A549 (cell line): ENCODE measurements at regions not wholly inside any gene's neighbourhood (a gene's known extent, or its start where the extent isn't known, plus 50 kb on each side); places are given as distances from the start of the nearest gene placed in this dataset.
A peak's percentile ranks its signal among the peaks of the same experiment; 100 is the strongest.

Experiments used
- ATAC-seq, 2 experiments: fragments of 200-7000 bp in 1 of 2; fragments of >200 bp in 1 of 2; cut with Nextera tagmentation in 1 of 2; cut with Tn5 transposase in 1 of 2; 3 replicates each; pipeline versions ENCODE4 v1.8.0 to v1.9.1; 2018 to 2020; ENCODE audit warnings: mild to moderate bottlenecking in 1 of 2, moderate library complexity in 1 of 2
- CTCF ChIA-PET: fragments of 300-600 bp; sonication (Branson Sonifier 250); formaldehyde crosslinking; extraction: SDS; loops from one replicate; lab custom pipeline; 2021; ENCODE audit warnings: antibody characterized with exemption, inconsistent platforms; lab: Yijun Ruan, JAX
- POLR2A ChIA-PET: fragments of 350-600 bp; formaldehyde crosslinking; extraction: SDS; loops from one replicate; lab custom pipeline; 2021; ENCODE audit warnings: antibody characterized with exemption, inconsistent platforms; lab: Yijun Ruan, JAX
- DNase-seq, 2 experiments: peaks; one replicate each; pipeline versions ENCODE4 v3.0.0 to v3.0.0-alpha.2; 2011 to 2016; ENCODE audit warnings: low read depth in 1 of 2, low spot score in 1 of 2
- FAIRE-seq: peaks from 2 replicates; lab custom pipeline; 2011; peaks lifted over from hg19 to GRCh38; lab: Jason Lieb, UNC
- H3K27ac ChIP-seq, 2 experiments: fragments of >200 bp; sonication (Bioruptor Twin); formaldehyde crosslinking; 3 replicates each; pipeline ENCODE4 v1.5.1; 2016 to 2017
- H3K4me1 ChIP-seq: fragments of >200 bp; sonication (Bioruptor Twin); formaldehyde crosslinking; 3 replicates; pipeline ENCODE4 v1.6.1; 2016
- H3K4me2 ChIP-seq: fragments of >200 bp; sonication (Bioruptor Twin); formaldehyde crosslinking; 3 replicates; pipeline ENCODE4 v1.6.1; 2016
- H3K4me3 ChIP-seq: fragments of >200 bp; sonication (Bioruptor Twin); formaldehyde crosslinking; 3 replicates; pipeline ENCODE4 v1.5.1; 2016
- H3K9me3 ChIP-seq: fragments of >200 bp; sonication (Bioruptor Twin); formaldehyde crosslinking; 3 replicates; pipeline ENCODE4 v1.6.1; 2016
- CEBPB ChIP-seq, 2 experiments: fragments of >200 bp in 1 of 2; sonication (Bioruptor Twin) in 1 of 2; formaldehyde crosslinking in 1 of 2; IDR thresholded peaks; 2 replicates each; pipeline ENCODE4 v1.6.1; 2012 to 2016
- CHD2 ChIP-seq: fragments of 150-350 bp; IDR thresholded peaks from 2 replicates; pipeline ENCODE4 v1.6.1; 2014; ENCODE audit warnings: low read length; ENCODE audit not compliant: partially characterized antibody
- CHD4 ChIP-seq: fragments of 200-600 bp; sonication (generic); IDR thresholded peaks from 2 replicates; pipeline ENCODE4 v1.6.1; 2016; ENCODE audit warnings: antibody characterized with exemption, mild to moderate bottlenecking, borderline replicate concordance
- EHF ChIP-seq: fragments of 250-450 bp; sonication (Bioruptor Pico); IDR thresholded peaks from 2 replicates; pipeline ENCODE4 v1.5.0; 2020; ENCODE audit warnings: mild to moderate bottlenecking
- EP300 ChIP-seq, 2 experiments: fragments of >200 bp; sonication (Bioruptor Twin); formaldehyde crosslinking; IDR thresholded peaks; 2 replicates in 1 of 2; 3 replicates in 1 of 2; pipeline ENCODE4 v1.6.1; 2016 to 2017
- FOSB ChIP-seq: fragments of 250-450 bp; sonication (Bioruptor Pico); IDR thresholded peaks from 2 replicates; pipeline ENCODE4 v1.5.0; 2020; ENCODE audit warnings: mild to moderate bottlenecking, moderate library complexity
- FOSL2 ChIP-seq, 2 experiments: fragments of 450-650 bp in 1 of 2; fragments of >200 bp in 1 of 2; sonication (Bioruptor Twin) in 1 of 2; formaldehyde crosslinking; IDR thresholded peaks; 2 replicates each; pipeline versions ENCODE4 v1.5.0 to v1.6.1; 2016 to 2020; ENCODE audit warnings: mild to moderate bottlenecking in 1 of 2, moderate library complexity in 1 of 2
- FOXS1 ChIP-seq: fragments of 250-450 bp; sonication (Bioruptor Pico); IDR thresholded peaks from 2 replicates; pipeline ENCODE4 v1.5.0; 2020; ENCODE audit warnings: mild to moderate bottlenecking, moderate library complexity
- GATA3 ChIP-seq: IDR thresholded peaks from 2 replicates; pipeline ENCODE4 v1.6.1; 2012; ENCODE audit warnings: borderline replicate concordance
- HEYL ChIP-seq: fragments of 250-450 bp; sonication (Bioruptor Pico); IDR thresholded peaks from 2 replicates; pipeline ENCODE4 v1.8.0; 2021; ENCODE audit warnings: mild to moderate bottlenecking, moderate library complexity
- HMGXB4 ChIP-seq: fragments of 250-450 bp; sonication (Bioruptor Pico); IDR thresholded peaks from 2 replicates; pipeline ENCODE4 v1.5.0; 2021; ENCODE audit warnings: mild to moderate bottlenecking, moderate library complexity, borderline replicate concordance
- HOXB13 ChIP-seq: fragments of 250-450 bp; sonication (Bioruptor Pico); IDR thresholded peaks from 2 replicates; pipeline ENCODE4 v1.5.0; 2020; ENCODE audit warnings: low read depth, mild to moderate bottlenecking, moderate library complexity
- JUN ChIP-seq, 2 experiments: fragments of >200 bp; sonication (Bioruptor Twin); formaldehyde crosslinking; IDR thresholded peaks; 2 replicates in 1 of 2; 3 replicates in 1 of 2; pipeline ENCODE4 v1.6.1; 2016 to 2017
- JUNB ChIP-seq: fragments of >200 bp; sonication (Bioruptor Twin); formaldehyde crosslinking; IDR thresholded peaks from 2 replicates; pipeline ENCODE4 v1.6.1; 2016
- MAFK ChIP-seq: fragments of 450-650 bp; IDR thresholded peaks from 2 replicates; pipeline ENCODE4 v1.6.1; 2014; ENCODE audit not compliant: partially characterized antibody
- MAX ChIP-seq: IDR thresholded peaks from 2 replicates; pipeline ENCODE4 v1.6.1; 2012
- PHF8 ChIP-seq: fragments of 200-600 bp; sonication (generic); IDR thresholded peaks from 2 replicates; pipeline ENCODE4 v1.6.1; 2016; ENCODE audit warnings: low read depth, mild to moderate bottlenecking, antibody characterized with exemption, moderate library complexity, borderline replicate concordance
- POLR2A ChIP-seq: IDR thresholded peaks from 2 replicates; pipeline ENCODE4 v1.6.1; 2012; ENCODE audit warnings: mild to moderate bottlenecking, low read length
- RAD21 ChIP-seq, 2 experiments: fragments of >200 bp in 1 of 2; sonication (Bioruptor Twin) in 1 of 2; formaldehyde crosslinking in 1 of 2; IDR thresholded peaks in 1 of 2; conservative IDR thresholded peaks in 1 of 2; 2 replicates in 1 of 2; 3 replicates in 1 of 2; pipeline ENCODE4 v1.6.1; 2012 to 2018; ENCODE audit warnings: inconsistent platforms in 1 of 2
- RARB ChIP-seq: fragments of 250-450 bp; sonication (Bioruptor Pico); IDR thresholded peaks from 2 replicates; pipeline ENCODE4 v1.8.0; 2021; ENCODE audit warnings: mild to moderate bottlenecking, moderate library complexity
- REST ChIP-seq: fragments of 200-600 bp; sonication (generic); IDR thresholded peaks from 2 replicates; pipeline ENCODE4 v1.6.1; 2016; ENCODE audit warnings: antibody characterized with exemption, mild to moderate bottlenecking, moderate library complexity
- RFX5 ChIP-seq: fragments of 450-650 bp; IDR thresholded peaks from 2 replicates; pipeline ENCODE4 v1.7.1; 2014; ENCODE audit warnings: antibody characterized with exemption, mild to moderate bottlenecking, moderate library complexity
- ZFP36 ChIP-seq: fragments of 450-650 bp; IDR thresholded peaks from 2 replicates; pipeline ENCODE4 v1.6.1; 2014; ENCODE audit warnings: borderline replicate concordance; ENCODE audit not compliant: partially characterized antibody
- WGBS: methylation state at CpG from one replicate; pipeline ENCODE4 v1.1.6; 2017; ENCODE audit errors: missing lambda C conversion rate; 5-methylcytosine and 5-hydroxymethylcytosine counted together
- TF ChIP-seq, protein P1 (sequence below): IDR thresholded peaks from 2 replicates; pipeline ENCODE4 v1.6.1; 2012; ENCODE audit warnings: low read depth, borderline replicate concordance
- TF ChIP-seq, protein P2 (sequence below): fragments of 250-450 bp; sonication (Bioruptor Pico); IDR thresholded peaks from 2 replicates; pipeline ENCODE4 v1.5.0; 2020; ENCODE audit warnings: low read depth, mild to moderate bottlenecking, moderate library complexity

- H3K27ac ChIP-seq, result peak overlapping the region; percentile 96 to 97
These were observed 101.8 kb upstream of the MKLN1 start for GRCh38 chr7:131225619-131226513.

More at GRCh38 chr7:131225619-131226513, 101.8 kb upstream of the MKLN1 start:
- H3K4me3 ChIP-seq, result 0 out of 3 replicates have a peak overlapping the region, but pooled peaks have one; percentile 1
- WGBS, result under 1% methylated on average over 8 of the region's 9 CpGs
- peak; percentile 90 to 94 for ATAC-seq
- TF ChIP-seq JUN (IDR thresholded peaks at IDR 0.05), result peak; percentile 15 to 53; a peak in 2 of 5 replicates
- no peak for TF ChIP-seq CHD2
- TF ChIP-seq PHF8, result no peak
- no peak for TF ChIP-seq REST
- TF ChIP-seq HMGXB4, result no peak
- no peak for TF ChIP-seq ZFP36
- peak; percentile 86 for TF ChIP-seq RFX5
- TF ChIP-seq HOXB13, result peak; percentile 78
- TF ChIP-seq FOSB (CRISPR knock-in tag), result peak; percentile 64; the same call in 1 of the 2 replicates
- peak; percentile 35 for TF ChIP-seq JUNB
- TF ChIP-seq RAD21 (conservative IDR thresholded peaks at IDR 0.05 in 1 of 2, IDR thresholded peaks at IDR 0.05 in 1 of 2), result peak in 1 of 2 experiments; percentile 29; a peak in 3 of 5 replicates
- no peak for TF ChIP-seq FOSL2 (IDR thresholded peaks at IDR 0.05)
- TF ChIP-seq FOSL2 (CRISPR knock-in tag; IDR thresholded peaks at IDR 0.05), result peak; percentile 62; the same call in 1 of the 2 replicates
- peak; percentile 67 for TF ChIP-seq MAX
- TF ChIP-seq RARB, result no peak
- peak; percentile 78; the same call in 1 of the 2 replicates for TF ChIP-seq EHF
- peak; percentile 59 for TF ChIP-seq FOXS1
- peak in 1 of 2 experiments; percentile 56; a peak in 1 of 5 replicates for TF ChIP-seq EP300 (IDR thresholded peaks at IDR 0.05)
- peak in 1 of 2 experiments; percentile 40; a peak in 1 of 4 replicates for TF ChIP-seq CEBPB (IDR thresholded peaks at IDR 0.05)
- no peak for TF ChIP-seq HEYL (CRISPR knock-in tag)
- no peak for TF ChIP-seq CHD4
- peak; percentile 60; the same call in 1 of the 2 replicates for TF ChIP-seq GATA3
- peak; percentile 62 for TF ChIP-seq MAFK
- TF ChIP-seq, protein P1, sequence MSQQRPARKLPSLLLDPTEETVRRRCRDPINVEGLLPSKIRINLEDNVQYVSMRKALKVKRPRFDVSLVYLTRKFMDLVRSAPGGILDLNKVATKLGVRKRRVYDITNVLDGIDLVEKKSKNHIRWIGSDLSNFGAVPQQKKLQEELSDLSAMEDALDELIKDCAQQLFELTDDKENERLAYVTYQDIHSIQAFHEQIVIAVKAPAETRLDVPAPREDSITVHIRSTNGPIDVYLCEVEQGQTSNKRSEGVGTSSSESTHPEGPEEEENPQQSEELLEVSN, result 0 out of 2 replicates have a peak, but pooled peaks have one; percentile 48
- no peak for TF ChIP-seq POLR2A
- TF ChIP-seq, protein P2, sequence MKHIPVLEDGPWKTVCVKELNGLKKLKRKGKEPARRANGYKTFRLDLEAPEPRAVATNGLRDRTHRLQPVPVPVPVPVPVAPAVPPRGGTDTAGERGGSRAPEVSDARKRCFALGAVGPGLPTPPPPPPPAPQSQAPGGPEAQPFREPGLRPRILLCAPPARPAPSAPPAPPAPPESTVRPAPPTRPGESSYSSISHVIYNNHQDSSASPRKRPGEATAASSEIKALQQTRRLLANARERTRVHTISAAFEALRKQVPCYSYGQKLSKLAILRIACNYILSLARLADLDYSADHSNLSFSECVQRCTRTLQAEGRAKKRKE (CRISPR knock-in tag), result peak; percentile 63; the same call in 1 of the 2 replicates
- TF ChIP-seq, all 56 proteins: peak for 16
- FAIRE-seq (no peak), DNase-seq (peak; percentile 93 to 98)
- ChIA-PET CTCF (interaction anchor here (1.2 kb wide), 1 partner anchor 12 kb away, joined by 3 read pairs; no protein-coding TSS in a partner anchor), POLR2A (interaction anchor here (0.7 to 1.1 kb wide), 3 partner anchors 10 to 119 kb away, joined by 5 to 6 read pairs (median 6); no protein-coding TSS in a partner anchor)
- Histone ChIP-seq H3K4me1 (peaks cover 50% of the 10 kb centered on the region), H3K4me2 (peak overlapping the region; percentile 74), H3K9me3 (peaks cover 4% of the 10 kb centered on the region; the same call in 1 of the 3 replicates)
